GM18870 (cell line): ENCODE measurements at regions not wholly inside any gene's neighbourhood (a gene's known extent, or its start where the extent isn't known, plus 50 kb on each side); places are given as distances from the start of the nearest gene placed in this dataset.
"Not testable (repeated sequence)": the region's sequence is repeated elsewhere in the genome, so short reads cannot be mapped to it uniquely, and the experiment has no call there.

Experiments
- ATAC-seq: cut with Tn5 transposase; IDR thresholded peaks from one replicate; pipeline ENCODE4 v1.9.1; 2021; ENCODE audit warnings: moderate library complexity; ENCODE audit not compliant: unreplicated experiment

DNA sequence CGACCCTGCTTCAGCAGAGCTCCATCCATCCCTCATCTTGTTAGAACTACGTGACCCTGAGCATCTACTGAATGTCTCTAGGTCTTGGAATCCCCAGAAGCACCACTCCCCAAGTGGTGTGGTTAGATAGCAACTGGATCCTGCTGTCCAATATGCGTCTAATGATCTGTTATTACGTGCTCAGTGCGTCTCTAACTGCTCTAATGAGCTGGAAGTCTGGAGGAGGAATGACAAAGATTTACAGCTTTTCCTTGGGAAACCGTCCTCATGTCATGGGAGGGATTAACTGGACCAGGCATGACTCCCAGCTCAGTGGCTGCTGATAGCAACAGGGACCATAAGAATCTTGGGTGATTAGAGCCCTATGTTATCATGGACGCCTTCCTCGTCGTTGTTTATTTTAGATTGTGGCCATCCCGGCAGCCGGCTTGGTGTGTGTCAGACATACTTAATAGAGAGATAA is 150.9 kb downstream of the HS3ST3B1 start:
- ATAC-seq: no peak

DNA sequence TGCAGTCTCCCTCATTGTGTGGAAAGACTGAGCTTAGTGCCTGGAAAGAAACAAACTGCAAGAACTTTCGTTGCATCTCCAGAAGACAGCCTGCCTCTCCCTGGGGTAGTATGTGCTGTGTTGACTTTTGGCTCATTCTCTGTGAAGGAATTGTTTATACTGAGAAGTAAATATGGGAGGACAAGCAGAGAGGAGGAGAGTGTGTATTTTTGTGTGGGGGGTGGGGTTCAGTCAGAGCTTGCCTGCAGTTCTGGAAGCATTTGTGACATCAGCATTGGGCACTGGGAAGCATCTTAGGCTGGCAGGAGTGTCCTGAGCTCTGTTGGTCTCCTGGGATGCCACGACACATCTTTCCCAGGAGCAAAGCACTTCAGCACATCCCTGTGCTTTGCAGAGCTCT is 147.9 kb downstream of the HS3ST3B1 start:
- no peak for ATAC-seq

DNA sequence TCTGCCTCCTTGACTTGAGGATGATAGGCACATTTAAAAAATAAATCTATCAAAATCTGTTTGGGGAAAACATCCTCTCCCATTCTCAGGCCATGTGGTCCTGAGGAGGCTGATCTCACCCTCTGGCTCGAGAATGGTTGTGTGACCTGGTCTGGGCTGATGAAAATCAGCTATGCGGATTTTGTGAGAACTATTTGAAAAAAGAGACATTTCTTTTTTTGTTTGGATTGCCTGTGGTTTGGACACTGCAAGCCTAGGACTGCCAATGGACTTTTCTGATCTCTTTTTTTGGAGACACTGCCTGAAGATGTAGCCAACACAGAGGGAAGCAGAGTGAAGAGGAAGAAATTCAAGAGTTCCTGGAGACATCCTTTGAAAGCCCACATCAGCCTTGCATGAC is 145.9 kb downstream of the HS3ST3B1 start:
- no peak for ATAC-seq

DNA sequence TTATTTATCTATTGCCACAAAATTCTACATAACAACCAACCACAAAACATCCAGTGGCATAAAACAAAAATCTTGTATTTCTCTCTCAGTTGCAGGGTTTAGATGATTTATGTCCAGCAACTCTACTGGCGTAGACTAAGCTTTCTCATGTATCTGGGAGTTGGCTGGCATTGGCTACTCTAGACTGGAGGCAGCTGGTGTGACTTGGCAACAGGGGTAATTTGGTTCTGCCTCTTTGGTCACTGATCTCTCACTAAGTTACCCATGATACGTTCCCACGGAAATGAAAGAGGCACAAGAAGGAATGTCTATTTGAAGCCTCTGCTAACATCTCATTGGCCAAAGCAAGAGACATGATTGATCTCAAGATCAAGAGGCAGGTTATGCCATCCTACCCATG is 144.0 kb downstream of the HS3ST3B1 start:
- ATAC-seq: no peak

DNA sequence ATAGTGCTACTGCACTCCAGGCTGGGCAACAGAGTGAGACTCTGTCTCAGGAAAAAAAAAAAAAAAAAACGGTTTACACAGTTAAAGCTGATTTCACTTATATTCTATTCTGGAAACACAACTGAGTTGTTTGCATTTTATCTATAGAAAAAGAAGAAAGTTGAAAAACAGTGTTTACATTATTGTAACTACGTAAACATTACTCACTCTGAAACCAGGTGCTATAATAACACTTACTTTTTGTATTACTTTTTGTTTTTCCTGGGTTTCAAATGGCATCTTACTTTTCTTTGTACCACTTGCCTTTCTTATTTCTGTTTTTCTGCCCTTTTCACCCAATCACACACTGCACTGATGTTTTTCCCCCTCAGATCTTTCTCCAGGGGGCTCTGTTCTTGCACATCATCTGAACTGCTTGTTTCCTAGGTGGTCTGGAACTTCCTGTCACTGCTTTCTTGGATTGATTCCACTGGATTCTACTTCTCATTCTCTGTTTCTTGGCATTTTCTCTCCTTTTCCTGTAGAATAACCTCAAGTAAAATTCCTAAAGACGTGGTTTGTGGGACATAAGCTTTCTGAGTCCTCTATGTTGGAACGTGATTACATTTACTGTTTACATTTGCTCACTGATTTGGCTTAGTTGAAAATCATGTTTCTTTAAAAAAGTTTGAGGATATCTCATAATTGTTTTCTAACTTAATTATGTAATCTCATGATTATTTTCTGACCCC is 142.1 kb downstream of the HS3ST3B1 start:
- no peak for ATAC-seq

DNA sequence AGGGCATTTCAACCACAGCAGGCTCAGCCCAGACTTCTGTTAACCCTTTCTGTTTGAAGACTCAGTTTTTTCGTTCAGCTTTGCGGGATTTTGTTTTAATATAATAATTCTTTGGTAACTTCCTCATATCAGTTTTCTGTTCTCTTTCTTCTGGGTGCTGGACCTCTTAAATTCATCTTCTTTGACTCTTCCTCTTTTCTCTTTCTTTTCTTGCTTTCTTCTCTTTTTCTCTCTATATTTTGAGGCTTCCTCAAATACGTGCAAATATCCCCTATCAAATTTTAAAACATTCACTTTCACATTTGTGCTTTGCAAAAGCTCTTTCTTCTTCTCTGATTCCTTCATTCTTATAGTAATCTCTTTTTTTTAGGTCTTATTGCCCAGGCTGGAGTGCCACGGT is 136.3 kb downstream of the HS3ST3B1 start:
- no peak for ATAC-seq

DNA sequence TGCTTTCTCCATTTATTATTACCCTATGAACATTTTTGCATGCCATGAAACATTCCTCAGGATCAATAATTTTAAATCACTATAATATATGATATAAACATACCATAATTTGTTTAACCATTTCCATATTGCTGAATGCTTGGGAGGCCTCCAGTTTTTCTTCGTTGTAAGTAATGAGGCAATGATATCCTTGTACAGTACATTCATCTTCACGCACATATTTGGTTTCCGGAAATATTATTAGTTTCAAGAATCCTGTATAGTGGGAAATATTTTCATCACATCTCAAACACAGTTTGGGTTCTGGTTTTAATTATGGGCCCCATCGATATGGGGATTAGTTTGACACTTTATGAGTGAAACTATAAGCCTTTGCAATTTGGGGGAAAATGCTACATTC is 135.4 kb downstream of the HS3ST3B1 start:
- no peak for ATAC-seq

DNA sequence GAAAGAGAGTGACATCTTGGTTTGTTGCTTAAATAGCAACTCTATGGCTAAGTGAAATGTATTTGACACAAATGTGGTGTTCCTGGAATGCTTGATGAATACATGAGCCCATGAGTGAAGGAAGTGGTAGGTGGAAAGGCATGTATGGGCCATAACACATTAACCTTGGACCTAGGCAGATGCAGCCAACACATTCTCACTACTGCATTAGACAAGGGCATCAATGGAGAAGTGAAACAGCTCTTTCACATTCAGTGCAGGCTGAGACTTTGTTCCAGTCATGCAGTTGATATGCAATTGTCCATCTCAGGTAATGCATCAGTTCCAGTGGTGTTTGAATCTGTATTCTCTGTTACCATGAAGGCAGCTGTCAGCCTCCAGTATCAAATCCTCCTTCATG is 133.6 kb downstream of the HS3ST3B1 start:
- no peak for ATAC-seq

DNA sequence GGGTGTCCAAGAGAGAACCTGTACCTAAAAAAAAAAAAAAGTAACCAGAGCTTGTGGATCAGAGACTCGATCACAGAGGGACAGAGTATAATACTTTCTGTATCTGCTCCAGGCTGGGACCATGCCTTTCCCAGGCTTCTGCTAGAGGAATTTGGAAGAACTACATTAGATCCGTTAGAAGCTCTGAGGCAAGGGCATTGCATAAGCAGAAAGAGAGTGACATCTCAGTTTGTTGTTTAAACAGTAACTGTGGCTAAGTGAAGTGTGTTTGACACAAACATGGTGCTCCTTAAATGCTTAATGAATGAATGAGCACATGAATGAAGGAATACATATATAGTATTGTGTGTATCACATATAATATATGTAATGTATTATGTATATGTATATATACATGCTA is 131.2 kb downstream of the HS3ST3B1 start:
- ATAC-seq: no peak

DNA sequence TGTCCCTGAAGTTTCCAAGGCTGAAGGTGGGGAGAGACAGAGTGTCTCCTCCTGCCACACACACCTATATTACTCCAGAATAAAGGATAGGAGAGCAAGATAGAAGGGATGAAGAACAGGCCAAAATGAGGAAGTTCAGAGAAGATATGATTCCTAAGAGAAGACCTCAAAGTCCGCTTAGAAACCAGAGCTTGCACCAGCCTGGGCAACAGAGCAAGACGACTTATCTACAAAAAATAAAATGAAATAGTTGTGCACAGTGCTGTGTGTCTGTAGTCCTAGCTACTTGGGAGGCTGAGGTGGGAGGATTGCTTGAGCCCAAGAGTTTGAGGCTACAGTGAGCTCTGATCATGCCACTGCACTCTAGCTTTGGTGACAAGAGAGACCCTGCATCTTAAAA is 128.2 kb downstream of the HS3ST3B1 start:
- no peak for ATAC-seq

DNA sequence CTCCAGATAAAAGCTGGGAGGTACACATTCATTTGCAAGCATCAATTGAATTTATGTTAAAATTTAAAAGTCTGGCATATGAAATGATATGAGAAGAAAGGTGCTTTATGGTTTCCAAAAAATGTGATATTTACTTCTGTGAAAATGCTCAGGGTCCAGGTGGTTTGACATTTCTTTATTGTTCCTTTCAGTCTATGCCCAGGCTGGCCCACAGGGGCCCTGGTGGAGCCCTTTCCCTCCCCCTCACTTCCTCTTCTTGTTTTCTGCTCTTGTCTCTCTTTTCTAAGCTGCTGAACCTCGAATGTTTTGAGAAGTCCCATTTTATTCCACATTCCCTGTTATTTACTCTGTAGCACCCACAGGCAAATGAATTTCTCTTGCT is 127.8 kb downstream of the HS3ST3B1 start:
- ATAC-seq: no peak

DNA sequence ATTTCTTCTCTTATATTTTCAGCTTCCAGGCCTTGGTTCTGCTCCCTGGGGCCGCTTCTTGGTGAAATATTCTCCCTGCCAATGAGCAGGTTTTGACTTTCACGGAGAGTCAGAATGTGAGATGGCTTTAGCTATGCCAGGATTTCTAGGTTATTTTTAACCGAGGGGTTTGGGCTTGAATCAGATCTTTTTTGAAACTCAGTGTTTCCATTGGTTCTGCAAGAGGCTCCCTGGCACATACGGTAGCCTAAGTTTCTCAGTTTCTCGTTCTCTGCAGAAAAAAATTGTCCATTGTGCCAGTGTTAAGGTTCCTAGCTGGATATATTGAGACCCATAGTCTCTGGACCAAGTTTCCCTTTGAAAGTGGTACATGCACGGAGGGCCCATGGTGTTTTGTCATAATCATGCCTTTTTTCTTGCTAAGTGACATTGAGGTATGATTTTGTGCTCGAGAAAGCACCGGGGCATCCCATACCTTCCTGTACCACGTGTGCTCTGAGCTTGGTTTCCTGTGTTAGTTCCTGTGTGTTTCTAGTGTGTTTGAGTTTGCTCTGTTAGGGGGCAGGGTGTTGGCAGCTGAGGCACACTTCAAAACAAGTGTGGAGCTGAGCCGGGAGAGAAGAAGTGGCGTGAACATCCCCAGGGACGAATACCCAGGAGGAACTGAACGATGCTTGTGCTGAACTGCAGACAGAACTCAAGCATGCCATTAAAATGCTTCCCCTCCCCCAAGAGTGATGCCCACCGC is 127.2 kb downstream of the HS3ST3B1 start:
- peak; percentile 76 for ATAC-seq

DNA sequence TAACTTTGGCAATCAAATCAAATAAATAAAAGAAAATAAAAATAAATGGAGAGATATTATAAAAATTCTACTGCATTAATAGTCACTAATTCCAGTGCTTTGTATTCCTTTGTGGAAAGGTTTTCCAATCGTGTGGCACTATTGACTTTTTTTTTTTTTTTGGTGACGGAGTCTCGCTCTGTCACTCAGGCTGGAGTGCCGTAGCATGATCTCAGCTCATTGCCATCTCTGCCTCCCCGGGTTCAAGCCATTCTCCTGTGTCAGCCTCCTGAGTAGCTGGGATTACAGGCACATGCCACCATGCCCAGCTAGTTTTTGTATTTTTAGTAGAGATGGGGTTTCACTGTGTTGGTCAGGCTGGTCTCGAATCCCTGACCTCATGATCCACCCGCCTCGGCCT is 122.3 kb downstream of the HS3ST3B1 start:
- ATAC-seq: not testable (repeated sequence)

DNA sequence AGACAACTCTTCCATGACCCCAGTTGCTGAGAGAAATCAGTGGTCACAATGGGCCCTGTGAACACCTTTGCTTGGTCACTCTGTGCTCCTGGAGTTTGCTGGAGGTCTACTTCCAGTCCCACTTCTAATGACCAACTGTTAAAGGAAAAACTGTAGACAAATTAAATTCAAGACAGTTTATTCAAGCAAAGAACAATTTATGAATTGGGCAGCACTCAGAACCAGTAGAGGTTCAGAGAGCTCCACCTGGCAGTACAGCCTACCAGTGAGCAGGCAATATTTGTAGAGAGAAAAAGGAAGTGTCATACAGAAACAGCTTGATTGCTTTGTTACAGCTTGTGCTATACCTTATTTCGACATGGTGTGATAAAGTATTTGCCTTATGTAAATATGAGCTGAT is 116.5 kb downstream of the HS3ST3B1 start:
- ATAC-seq: no peak

DNA sequence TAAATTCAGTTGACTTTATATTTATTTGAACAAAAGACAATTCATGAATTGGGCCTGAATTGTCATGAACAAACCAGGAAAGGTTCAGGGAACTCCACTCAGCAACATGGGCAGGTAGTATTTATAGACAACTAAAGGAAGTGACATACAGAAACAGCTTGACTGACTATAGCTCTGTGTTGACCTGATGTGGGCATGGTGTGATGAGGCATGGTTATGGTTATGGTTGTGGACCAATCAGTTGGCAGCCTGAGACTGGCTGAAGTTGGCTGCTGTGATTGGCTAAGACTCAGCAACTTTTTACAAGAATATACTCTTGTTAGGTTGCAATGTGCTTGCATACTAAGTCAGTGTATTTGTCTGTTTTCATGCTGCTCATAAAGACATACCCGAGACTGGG is 108.4 kb downstream of the HS3ST3B1 start:
- ATAC-seq: no peak

DNA sequence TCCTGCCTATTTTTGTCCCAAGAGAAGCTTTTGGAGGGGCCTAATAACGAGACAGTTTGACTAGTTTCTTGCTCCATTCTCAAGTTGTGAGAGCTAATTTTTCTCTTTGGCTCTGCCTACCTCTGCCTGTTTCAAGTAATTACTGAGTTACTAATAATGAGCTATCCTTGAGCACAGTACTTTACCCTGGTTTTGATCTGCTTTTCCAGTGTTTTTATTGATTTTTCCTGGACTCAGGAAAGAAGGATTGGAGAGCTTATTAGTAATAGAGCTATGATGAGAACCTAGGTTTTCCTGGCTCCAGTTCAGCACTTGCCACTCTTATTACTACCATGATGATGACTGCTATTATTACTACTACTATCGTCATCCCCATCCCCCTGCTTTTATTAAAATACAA is 106.7 kb downstream of the HS3ST3B1 start:
- ATAC-seq: no peak

DNA sequence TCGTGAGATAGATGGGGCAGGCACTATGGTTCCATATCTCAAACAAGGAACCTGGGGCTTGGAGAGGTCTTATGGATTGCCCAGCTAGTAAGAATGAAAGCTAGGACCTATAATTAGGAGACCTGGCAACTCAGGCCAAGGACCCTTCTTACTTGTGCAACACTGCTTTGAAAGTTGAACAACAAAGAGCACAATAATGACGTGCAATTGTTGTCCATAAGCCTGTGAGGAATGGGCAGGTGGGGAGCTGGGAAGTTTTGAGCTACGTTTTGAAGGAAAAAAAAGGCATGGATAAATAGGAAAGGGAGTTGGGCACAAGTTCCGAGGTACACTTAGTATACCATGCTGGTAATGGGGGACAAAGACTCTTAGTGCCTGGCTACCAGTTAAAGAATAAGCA is 104.3 kb downstream of the HS3ST3B1 start:
- no peak for ATAC-seq
